ENCODE measurements at regions not wholly inside any gene's neighbourhood (a gene's known extent, or its start where the extent isn't known, plus 50 kb on each side); places are given as distances from the start of the nearest gene placed in this dataset.
A peak's percentile ranks its signal among the peaks of the same experiment; 100 is the strongest.

- Histone ChIP-seq H3K9me3 (ENCODE audit: low read length) (no peaks in the 10 kb centered on the region), H3K4me2 (ENCODE audit: low read depth, low read length) (peak overlapping the region; percentile 50), H3K4me3 (replicated peaks in 1 of 3; ENCODE audit: insufficient read depth in 1 of 3, low read depth in 2 of 3, low read length in 3 of 3) (no peak overlapping the region), H3K27me3 (ENCODE audit: control insufficient read depth in 1 of 2, insufficient read depth in 2 of 2, low read length in 2 of 2) (no peaks in the 10 kb centered on the region), H3K9ac (ENCODE audit: insufficient read depth, low read depth, low read length) (no peak overlapping the region), H3K4me1 (ENCODE audit: insufficient read depth, low read length) (peaks cover 32% of the 10 kb centered on the region), H2AFZ (ENCODE audit: low read length) (no peak overlapping the region), H3K36me3 (replicated peaks in 1 of 2; ENCODE audit: control insufficient read depth in 1 of 2, insufficient read depth in 2 of 2, low read length in 2 of 2) (no peaks in the 10 kb centered on the region), H4K20me1 (ENCODE audit: insufficient read depth, low read length) (no peaks in the 10 kb centered on the region), H3K79me2 (ENCODE audit: insufficient read depth, low read length) (no peaks in the 10 kb centered on the region), H3K27ac (ENCODE audit: extremely low read length, insufficient read depth, low read length) (peak overlapping the region; percentile 44)
- POLR2A ChIA-PET = interaction anchor here (1.6 kb wide), 1 partner anchor 9 kb away, joined by 3 read pairs; no protein-coding TSS in a partner anchor
- intact Hi-C loops (cut with micrococcal nuclease; ENCODE audit: unreplicated experiment) (loop anchor here (1.0 to 5.0 kb wide), 4 partner anchors 36 to 121 kb away; no protein-coding TSS in a partner anchor), in situ Hi-C loops (cut with HindIII; ENCODE audit: extremely low pct_ligation_motif_present, low pct_unique_long_range_greater_than_20kb) (no loop called here)
- FAIRE-seq = peak; percentile 40
- peak; percentile 84 for ATAC-seq
- BruUV-seq (replicated peaks) = no TSS peak
- 0% methylated on average over 1 of the region's 1 CpG for WGBS (ENCODE audit: low lambda C conversion rate)
- CTCF ChIA-PET (ENCODE audit: low intra/inter-chr PET ratio, low total read pairs) = no interaction called here
- peak; percentile 80 for DNase-seq (ENCODE audit: low spot score)
- TF ChIP-seq, protein P1, sequence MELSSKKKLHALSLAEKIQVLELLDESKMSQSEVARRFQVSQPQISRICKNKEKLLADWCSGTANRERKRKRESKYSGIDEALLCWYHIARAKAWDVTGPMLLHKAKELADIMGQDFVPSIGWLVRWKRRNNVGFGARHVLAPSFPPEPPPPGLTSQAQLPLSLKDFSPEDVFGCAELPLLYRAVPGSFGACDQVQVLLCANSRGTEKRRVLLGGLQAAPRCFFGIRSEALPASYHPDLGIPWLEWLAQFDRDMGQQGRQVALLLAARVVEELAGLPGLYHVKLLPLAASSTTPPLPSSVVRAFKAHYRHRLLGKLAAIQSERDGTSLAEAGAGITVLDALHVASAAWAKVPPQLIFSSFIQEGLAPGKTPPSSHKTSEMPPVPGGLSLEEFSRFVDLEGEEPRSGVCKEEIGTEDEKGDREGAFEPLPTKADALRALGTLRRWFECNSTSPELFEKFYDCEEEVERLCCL (CRISPR knock-in tag; IDR thresholded peaks at IDR 0.05; ENCODE audit: borderline replicate concordance) = no peak
- TF ChIP-seq, protein P2, sequence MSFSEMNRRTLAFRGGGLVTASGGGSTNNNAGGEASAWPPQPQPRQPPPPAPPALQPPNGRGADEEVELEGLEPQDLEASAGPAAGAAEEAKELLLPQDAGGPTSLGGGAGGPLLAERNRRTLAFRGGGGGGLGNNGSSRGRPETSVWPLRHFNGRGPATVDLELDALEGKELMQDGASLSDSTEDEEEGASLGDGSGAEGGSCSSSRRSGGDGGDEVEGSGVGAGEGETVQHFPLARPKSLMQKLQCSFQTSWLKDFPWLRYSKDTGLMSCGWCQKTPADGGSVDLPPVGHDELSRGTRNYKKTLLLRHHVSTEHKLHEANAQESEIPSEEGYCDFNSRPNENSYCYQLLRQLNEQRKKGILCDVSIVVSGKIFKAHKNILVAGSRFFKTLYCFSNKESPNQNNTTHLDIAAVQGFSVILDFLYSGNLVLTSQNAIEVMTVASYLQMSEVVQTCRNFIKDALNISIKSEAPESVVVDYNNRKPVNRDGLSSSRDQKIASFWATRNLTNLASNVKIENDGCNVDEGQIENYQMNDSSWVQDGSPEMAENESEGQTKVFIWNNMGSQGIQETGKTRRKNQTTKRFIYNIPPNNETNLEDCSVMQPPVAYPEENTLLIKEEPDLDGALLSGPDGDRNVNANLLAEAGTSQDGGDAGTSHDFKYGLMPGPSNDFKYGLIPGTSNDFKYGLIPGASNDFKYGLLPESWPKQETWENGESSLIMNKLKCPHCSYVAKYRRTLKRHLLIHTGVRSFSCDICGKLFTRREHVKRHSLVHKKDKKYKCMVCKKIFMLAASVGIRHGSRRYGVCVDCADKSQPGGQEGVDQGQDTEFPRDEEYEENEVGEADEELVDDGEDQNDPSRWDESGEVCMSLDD (CRISPR knock-in tag; IDR thresholded peaks at IDR 0.05; ENCODE audit: borderline replicate concordance) = no peak
- no peak for TF ChIP-seq U2AF1 (optimal IDR thresholded peaks at IDR 0.05; ENCODE audit: low read depth, low read length)
- TF ChIP-seq ZXDC (CRISPR knock-in tag; IDR thresholded peaks at IDR 0.05) = no peak
- no peak for TF ChIP-seq ZNF737 (CRISPR knock-in tag; IDR thresholded peaks at IDR 0.05; ENCODE audit: borderline replicate concordance)
- TF ChIP-seq HOXA3 (CRISPR knock-in tag; IDR thresholded peaks at IDR 0.05) = peak; percentile 55
- TF ChIP-seq ZNF577 (CRISPR knock-in tag; IDR thresholded peaks at IDR 0.05; ENCODE audit: borderline replicate concordance, low read depth) = no peak
- TF ChIP-seq ZSCAN9 (CRISPR knock-in tag; IDR thresholded peaks at IDR 0.05; ENCODE audit: borderline replicate concordance) = no peak
- no peak for TF ChIP-seq PREB (CRISPR knock-in tag; IDR thresholded peaks at IDR 0.05)
- TF ChIP-seq DDIT3 (CRISPR knock-in tag; IDR thresholded peaks at IDR 0.05) = no peak
- no peak for TF ChIP-seq RBM22 (optimal IDR thresholded peaks at IDR 0.05; ENCODE audit: low read length)
- TF ChIP-seq KDM6A (CRISPR knock-in tag; IDR thresholded peaks at IDR 0.05; ENCODE audit: low read depth) = peak; percentile 58; the same call in 1 of the 2 replicates
- TF ChIP-seq NCOR1 (IDR thresholded peaks at IDR 0.05; ENCODE audit: borderline replicate concordance, low read length) = peak; percentile 80; the same call in 1 of the 2 replicates
- TF ChIP-seq ZNF331 (CRISPR knock-in tag; IDR thresholded peaks at IDR 0.05) = no peak
- TF ChIP-seq SRSF9 (IDR thresholded peaks at IDR 0.05; ENCODE audit: borderline replicate concordance, insufficient read depth, low read depth, low read length, poor library complexity, severe bottlenecking) = no peak
- TF ChIP-seq ZNF550 (CRISPR knock-in tag; IDR thresholded peaks at IDR 0.05; ENCODE audit: borderline replicate concordance) = no peak
- peak; percentile 44; the same call in 1 of the 2 replicates for TF ChIP-seq DPF2 (CRISPR knock-in tag; IDR thresholded peaks at IDR 0.05; ENCODE audit: borderline replicate concordance, low read depth)
Measured at GRCh38 chr11:116376547-116376946, 396.2 kb downstream of the BUD13 start.

All from HepG2 (cell line).